ENCODE measurements at regions not wholly inside any gene's neighbourhood (a gene's known extent, or its start where the extent isn't known, plus 50 kb on each side); places are given as distances from the start of the nearest gene placed in this dataset.

DNA sequence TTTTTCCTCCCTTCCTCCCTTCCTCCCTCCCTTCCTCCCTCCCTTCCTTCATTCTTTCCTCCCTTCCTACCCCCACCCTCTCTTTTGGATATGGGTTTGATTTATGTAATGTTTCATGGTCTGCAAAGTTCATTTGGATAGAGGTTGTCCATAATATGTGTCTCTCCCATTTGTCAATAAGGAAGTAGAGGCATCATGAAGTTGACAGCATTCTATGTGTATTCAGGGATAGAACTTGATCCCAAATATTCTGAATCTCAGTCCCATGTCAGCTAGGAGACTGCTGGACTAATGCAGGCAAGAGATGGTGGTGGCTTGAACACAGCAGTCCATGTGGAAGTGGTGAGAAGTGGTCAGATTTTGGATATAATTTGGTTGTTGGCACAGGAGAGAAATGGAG, 90.7 kb upstream of the SLC6A6 start:
- no peak for DNase-seq (ENCODE audit: low read depth in 2 of 2)

- DNase-seq (ENCODE audit: low read depth in 2 of 2): no peak
These were observed 90.0 kb upstream of the SLC6A6 start for GRCh38 chr3:14312375-14312774.

- DNase-seq (ENCODE audit: low read depth in 2 of 2): no peak
These were observed 85.3 kb upstream of the SLC6A6 start for GRCh38 chr3:14317057-14317553.

- no peak for DNase-seq (ENCODE audit: low read depth in 2 of 2)
These were observed 83.8 kb upstream of the SLC6A6 start for GRCh38 chr3:14318646-14319045.

DNA sequence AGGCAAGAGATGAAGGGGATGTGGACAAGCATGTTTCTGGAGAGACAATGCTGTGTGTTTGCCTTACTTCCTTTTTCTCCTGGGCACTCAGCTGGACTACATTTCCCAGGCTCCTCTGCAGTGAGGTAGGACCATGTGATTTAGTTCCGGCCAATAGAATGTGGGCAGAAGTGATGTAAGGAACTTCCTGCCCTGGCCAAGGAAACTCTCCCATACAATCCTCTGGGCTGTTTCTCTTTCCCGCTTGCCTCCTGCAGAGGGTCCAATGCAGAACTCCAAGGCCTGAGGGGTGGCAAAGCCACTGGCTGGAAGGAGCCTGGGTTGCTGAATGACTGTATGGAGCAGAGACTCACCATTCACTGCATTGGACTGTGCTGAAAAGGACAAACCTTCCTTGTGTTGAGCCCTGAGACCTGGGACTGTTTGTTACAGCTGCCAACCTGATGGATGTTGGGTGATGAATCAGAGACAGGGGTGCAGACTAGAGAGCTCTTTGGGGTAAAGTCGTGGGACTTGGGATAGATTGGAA, 82.7 kb upstream of the SLC6A6 start:
- DNase-seq (ENCODE audit: low read depth in 2 of 2): no peak

DNA sequence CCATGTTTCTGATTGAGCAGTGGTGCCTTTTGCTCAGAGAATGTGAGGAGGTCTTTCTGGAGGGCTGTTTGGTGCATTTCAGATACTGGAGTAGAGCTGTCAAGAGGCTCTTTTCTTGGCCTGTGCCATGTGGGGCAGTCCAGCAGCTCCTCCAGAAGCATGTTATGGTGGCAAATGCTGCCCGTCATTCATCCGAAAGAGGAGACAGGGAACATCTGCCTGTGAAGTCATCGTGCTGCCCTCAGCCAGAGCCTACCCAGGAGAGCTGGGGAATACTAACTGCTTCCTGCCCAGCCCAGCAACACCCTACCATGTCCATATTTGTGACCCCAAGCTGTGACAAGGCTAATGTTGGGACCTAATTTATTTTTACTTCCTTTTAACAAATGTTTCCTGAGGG, 82.2 kb upstream of the SLC6A6 start:
- DNase-seq (ENCODE audit: low read depth in 2 of 2): no peak

- DNase-seq (ENCODE audit: low read depth in 2 of 2): no peak
These were observed 80.4 kb upstream of the SLC6A6 start for GRCh38 chr3:14322001-14322400.

- no peak for DNase-seq (ENCODE audit: low read depth in 2 of 2)
These were observed 79.6 kb upstream of the SLC6A6 start for GRCh38 chr3:14322667-14323295.

- no peak for DNase-seq (ENCODE audit: low read depth in 2 of 2)
These were observed 78.8 kb upstream of the SLC6A6 start for GRCh38 chr3:14323401-14324223.

DNA sequence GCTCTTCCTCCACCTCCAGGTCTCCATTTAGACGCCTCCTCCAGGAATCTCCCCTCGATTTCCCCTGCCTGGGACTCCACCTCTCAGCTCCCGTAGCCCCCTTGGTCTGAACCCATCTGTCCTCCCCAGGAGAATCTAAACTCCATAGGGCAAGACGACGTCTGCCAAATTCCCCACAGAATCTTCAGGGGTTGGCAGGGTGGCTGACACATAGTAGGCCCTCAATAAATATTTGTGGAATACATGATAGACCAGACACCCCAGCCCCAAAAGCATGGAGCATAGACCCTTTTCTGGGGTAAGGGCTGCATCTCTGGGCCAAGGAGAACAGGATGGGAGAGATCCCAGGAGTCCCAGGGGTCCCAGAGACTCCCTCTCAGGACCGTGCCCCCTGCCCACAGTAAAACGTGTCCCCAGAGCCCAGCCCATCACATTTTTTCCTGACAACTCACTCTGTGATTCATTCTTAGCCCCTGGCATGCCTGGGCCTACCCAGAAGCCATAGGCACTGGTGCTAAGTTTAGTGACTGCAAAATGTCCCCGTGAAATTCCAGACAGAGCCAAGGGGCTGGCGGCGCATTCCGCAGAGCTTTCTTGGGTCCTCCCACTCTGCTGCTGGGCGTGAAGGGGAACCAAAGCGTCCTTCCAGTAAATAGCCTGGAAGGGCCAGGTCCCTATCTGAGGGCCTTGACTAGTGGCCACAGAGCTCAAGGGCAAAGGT, 78.0 kb upstream of the SLC6A6 start:
- no peak for DNase-seq (ENCODE audit: low read depth in 2 of 2)

- no peak for DNase-seq (ENCODE audit: low read depth in 2 of 2)
These were observed 74.0 kb upstream of the SLC6A6 start for GRCh38 chr3:14328422-14328821.

- DNase-seq (ENCODE audit: low read depth in 2 of 2): no peak
These were observed 73.1 kb upstream of the SLC6A6 start for GRCh38 chr3:14329116-14329830.

- DNase-seq (ENCODE audit: low read depth in 2 of 2): no peak
These were observed 72.6 kb upstream of the SLC6A6 start for GRCh38 chr3:14329842-14330241.

GRCh38 chr3:14330508-14330907, 71.9 kb upstream of the SLC6A6 start:
- no peak for DNase-seq (ENCODE audit: low read depth in 2 of 2)

- DNase-seq (ENCODE audit: low read depth in 2 of 2): no peak
These were observed 71.2 kb upstream of the SLC6A6 start for GRCh38 chr3:14331251-14331650.

DNA sequence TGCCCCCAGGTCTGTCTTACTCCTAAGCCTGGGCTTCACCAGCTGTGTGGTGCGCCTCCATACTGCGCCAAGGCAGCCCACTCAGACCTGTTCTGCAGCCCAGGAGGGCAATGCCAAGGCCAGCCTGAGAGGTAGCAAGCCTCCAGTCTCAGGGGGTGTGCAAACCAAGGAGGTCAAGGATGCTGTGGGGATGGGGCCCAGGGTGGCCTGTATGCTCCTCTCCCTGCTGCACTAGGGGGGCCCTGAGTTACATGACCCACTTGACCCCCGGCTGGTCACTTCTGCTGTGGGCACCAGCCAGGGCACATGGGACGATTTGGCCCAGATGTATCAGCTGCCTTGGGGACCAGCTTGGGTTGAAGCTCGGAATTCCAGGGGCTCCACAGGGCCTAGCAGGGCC, 70.0 kb upstream of the SLC6A6 start:
- DNase-seq (ENCODE audit: low read depth in 2 of 2): no peak

GRCh38 chr3:14333215-14333614, 69.2 kb upstream of the SLC6A6 start:
- DNase-seq (ENCODE audit: low read depth in 2 of 2): no peak

- DNase-seq (ENCODE audit: low read depth in 2 of 2): no peak
These were observed 68.8 kb upstream of the SLC6A6 start for GRCh38 chr3:14333621-14334020.

DNA sequence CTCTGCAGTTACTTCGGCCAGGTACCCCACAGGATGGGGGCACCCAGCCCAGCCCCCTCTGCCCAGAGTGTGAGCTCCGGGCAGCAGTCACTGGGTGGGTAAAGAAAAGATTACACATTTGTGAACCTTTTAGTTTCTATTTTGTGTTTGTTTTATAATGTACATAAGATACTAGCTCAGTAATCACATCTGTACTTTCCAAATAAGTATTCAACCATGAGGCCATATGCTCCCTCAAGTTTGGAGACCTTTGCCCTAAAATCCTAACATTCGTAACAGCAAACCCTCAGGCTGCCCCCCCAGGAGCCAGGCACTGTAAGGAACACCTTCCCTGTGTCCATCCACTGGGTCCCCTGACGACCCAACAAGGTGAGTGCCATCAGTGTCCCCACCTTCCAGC, 68.3 kb upstream of the SLC6A6 start:
- no peak for DNase-seq (ENCODE audit: low read depth in 2 of 2)

DNA sequence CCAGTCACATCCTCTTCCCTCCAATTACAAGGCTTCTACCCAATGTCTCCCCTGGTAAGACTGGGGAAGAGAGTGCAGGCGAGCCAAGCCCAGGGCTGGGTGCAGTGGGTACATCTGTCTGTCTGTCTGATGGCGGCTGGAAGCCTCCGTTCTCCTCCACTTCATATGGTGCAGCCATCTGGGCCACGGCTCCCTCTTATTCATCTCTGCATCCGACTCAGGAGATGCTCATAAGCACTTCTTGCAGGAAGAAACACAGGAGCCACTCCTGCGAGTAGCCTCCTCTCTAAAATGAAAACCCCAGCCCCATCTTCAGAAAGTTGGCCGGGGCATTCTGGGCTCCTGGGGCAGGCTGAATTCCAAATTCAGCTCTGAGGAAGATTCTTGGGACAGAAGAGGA, 67.5 kb upstream of the SLC6A6 start:
- no peak for DNase-seq (ENCODE audit: low read depth in 2 of 2)
